ENCODE measurements at regions not wholly inside any gene's neighbourhood (a gene's known extent, or its start where the extent isn't known, plus 50 kb on each side); places are given as distances from the start of the nearest gene placed in this dataset.
A peak's percentile ranks its signal among the peaks of the same experiment; 100 is the strongest.

DNA sequence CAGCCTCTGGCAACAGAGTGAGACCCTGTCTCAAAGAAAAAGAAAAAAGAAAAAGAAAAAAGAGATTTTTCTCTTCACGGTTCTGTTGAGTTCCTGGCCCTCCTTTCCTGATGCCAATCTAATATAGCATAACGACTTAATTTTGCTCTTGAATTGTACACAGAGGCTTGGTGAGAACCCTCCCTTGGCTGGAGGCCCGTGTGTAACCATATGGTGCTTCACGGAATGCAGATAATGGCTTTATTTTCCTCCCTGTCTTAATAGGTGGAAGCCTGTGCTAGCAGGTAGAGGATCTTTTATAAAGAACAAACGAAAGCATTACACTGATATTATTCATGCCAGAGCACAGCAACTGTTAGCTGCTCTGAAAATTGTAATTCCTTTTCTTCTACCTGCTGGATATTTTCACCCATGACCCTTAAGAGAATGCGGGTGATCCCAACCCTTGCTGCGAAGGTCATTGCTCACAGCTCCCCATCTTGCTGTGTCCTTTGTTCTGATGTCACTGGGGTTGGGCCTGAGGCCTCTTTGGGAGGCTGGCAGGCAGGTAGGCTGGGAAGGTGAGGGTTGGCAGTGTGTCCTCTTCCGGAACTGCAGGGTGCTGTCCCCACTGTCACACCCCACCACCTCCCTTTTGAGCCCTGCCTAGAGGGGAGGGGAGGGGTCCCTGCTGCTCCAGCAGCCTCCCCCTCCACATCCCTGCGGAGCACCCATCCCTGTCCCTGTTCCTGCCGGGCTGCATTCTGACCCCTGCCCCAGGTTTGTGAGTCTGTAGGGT is 83.8 kb upstream of the STOX2 start:
- H3K27ac ChIP-seq (ENCODE audit: low read depth in 2 of 2, low read length in 2 of 2), result no peak overlapping the region
- intact Hi-C loops (cut with DNase I), result no loop called here
- FAIRE-seq (no peak), DNase-seq (no peak)
- TF ChIP-seq, protein P1, sequence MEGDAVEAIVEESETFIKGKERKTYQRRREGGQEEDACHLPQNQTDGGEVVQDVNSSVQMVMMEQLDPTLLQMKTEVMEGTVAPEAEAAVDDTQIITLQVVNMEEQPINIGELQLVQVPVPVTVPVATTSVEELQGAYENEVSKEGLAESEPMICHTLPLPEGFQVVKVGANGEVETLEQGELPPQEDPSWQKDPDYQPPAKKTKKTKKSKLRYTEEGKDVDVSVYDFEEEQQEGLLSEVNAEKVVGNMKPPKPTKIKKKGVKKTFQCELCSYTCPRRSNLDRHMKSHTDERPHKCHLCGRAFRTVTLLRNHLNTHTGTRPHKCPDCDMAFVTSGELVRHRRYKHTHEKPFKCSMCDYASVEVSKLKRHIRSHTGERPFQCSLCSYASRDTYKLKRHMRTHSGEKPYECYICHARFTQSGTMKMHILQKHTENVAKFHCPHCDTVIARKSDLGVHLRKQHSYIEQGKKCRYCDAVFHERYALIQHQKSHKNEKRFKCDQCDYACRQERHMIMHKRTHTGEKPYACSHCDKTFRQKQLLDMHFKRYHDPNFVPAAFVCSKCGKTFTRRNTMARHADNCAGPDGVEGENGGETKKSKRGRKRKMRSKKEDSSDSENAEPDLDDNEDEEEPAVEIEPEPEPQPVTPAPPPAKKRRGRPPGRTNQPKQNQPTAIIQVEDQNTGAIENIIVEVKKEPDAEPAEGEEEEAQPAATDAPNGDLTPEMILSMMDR (IDR thresholded peaks at IDR 0.05; ENCODE audit: borderline replicate concordance, extremely low read depth, insufficient read depth), result no peak
- H3K9ac ChIP-seq (ENCODE audit: low read length in 3 of 3), result no peak overlapping the region
- no peaks in the 10 kb centered on the region for H3K36me3 ChIP-seq (ENCODE audit: control insufficient read depth in 2 of 3, insufficient read depth in 3 of 3, low read length in 3 of 3)
- H3K9me3 ChIP-seq (ENCODE audit: control insufficient read depth in 2 of 3, insufficient read depth in 1 of 3, low read length in 3 of 3), result no peaks in the 10 kb centered on the region
- H3K4me1 ChIP-seq (ENCODE audit: control insufficient read depth in 2 of 3, insufficient read depth in 2 of 3, low read depth in 1 of 3, low read length in 3 of 3), result no peaks in the 10 kb centered on the region
- H3K27me3 ChIP-seq (ENCODE audit: control insufficient read depth, insufficient read depth, low read length), result no peaks in the 10 kb centered on the region
- H3K4me3 ChIP-seq (ENCODE audit: low read length in 3 of 3), result no peak overlapping the region

DNA sequence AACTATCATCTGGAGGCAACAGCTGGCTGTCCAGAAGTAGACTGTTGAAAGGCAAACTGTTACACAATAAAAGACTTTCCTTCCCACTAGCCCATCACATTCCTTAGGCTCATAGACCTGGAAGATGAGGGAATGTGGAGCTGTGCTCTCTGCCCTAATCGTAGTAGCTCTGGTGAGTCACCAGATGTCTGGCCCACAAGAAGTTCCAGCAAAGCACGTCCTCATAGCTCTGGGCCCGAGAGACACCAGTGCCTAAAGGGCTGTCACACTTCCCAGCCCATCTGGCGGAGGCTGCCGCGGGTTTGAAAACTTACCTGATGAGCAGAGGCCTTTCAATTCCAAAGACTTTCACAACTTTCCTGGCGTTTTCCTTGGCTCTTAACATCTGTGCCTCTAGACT is 81.7 kb upstream of the STOX2 start:
- H3K27me3 ChIP-seq (ENCODE audit: control insufficient read depth, insufficient read depth, low read length), result no peaks in the 10 kb centered on the region
- no peaks in the 10 kb centered on the region for H3K4me1 ChIP-seq (ENCODE audit: control insufficient read depth in 2 of 3, insufficient read depth in 2 of 3, low read depth in 1 of 3, low read length in 3 of 3)
- no peak overlapping the region for H3K4me3 ChIP-seq (ENCODE audit: low read length in 3 of 3)
- intact Hi-C loops (cut with DNase I), result no loop called here
- DNase-seq (peak in 1 of 5 donors; percentile 76), FAIRE-seq (no peak)
- TF ChIP-seq, protein P1 (IDR thresholded peaks at IDR 0.05; ENCODE audit: borderline replicate concordance, extremely low read depth, insufficient read depth), result no peak
- no peak overlapping the region for H3K27ac ChIP-seq (ENCODE audit: low read depth in 2 of 2, low read length in 2 of 2)
- H3K9ac ChIP-seq (ENCODE audit: low read length in 3 of 3), result no peak overlapping the region
- H3K36me3 ChIP-seq (ENCODE audit: control insufficient read depth in 2 of 3, insufficient read depth in 3 of 3, low read length in 3 of 3), result no peaks in the 10 kb centered on the region
- H3K9me3 ChIP-seq (ENCODE audit: control insufficient read depth in 2 of 3, insufficient read depth in 1 of 3, low read length in 3 of 3), result no peaks in the 10 kb centered on the region

DNA sequence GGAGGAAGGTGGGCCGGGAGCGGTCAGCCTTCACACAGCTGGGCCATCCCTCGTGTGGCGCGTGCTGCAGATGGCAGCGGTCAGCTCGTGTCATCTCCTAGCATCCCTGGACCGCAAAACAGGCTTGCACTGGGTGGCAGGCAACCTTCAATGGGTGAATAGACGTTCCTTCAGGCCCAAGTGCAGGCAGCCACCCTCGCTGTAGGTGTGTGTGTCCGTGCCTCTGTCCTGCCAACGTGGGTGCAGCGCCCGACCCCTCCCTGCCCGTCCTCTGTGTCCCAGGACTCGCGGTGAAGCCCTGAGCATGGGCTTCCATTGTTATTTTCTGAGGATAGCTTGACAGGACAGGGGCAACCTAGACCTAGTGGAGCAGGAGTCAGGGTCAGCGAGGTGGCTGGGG is 79.8 kb upstream of the STOX2 start:
- Histone ChIP-seq H3K9me3 (ENCODE audit: control insufficient read depth in 2 of 3, insufficient read depth in 1 of 3, low read length in 3 of 3) (no peaks in the 10 kb centered on the region), H3K27me3 (ENCODE audit: control insufficient read depth, insufficient read depth, low read length) (no peaks in the 10 kb centered on the region), H3K4me3 (ENCODE audit: low read length in 3 of 3) (no peak overlapping the region), H3K36me3 (ENCODE audit: control insufficient read depth in 2 of 3, insufficient read depth in 3 of 3, low read length in 3 of 3) (no peaks in the 10 kb centered on the region), H3K27ac (ENCODE audit: low read depth in 2 of 2, low read length in 2 of 2) (no peak overlapping the region), H3K9ac (ENCODE audit: low read length in 3 of 3) (no peak overlapping the region), H3K4me1 (ENCODE audit: control insufficient read depth in 2 of 3, insufficient read depth in 2 of 3, low read depth in 1 of 3, low read length in 3 of 3) (no peaks in the 10 kb centered on the region)
- TF ChIP-seq, protein P1 (IDR thresholded peaks at IDR 0.05; ENCODE audit: borderline replicate concordance, extremely low read depth, insufficient read depth), result no peak
- FAIRE-seq, result no peak
- intact Hi-C loops (cut with DNase I), result no loop called here
- DNase-seq, result no peak

DNA sequence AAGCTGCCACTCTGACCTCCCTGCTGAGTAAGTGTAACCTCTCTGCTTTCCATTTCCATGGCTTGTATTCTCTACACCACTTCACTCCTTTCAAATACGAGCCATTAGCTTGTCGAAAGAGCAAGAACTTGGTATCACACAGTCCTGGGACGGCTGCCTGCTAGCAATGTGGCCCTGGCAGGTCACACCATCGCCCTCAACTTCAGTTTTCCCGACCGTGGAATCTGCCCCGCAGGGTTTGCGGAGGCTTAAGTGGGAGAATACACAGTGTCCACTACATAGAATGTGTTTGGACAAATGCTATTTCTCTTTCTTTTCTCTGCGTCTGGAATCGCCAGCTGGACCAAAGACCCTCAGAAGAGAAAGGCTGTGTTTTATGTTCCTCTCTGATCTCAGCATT is 78.6 kb upstream of the STOX2 start:
- TF ChIP-seq, protein P1 (IDR thresholded peaks at IDR 0.05; ENCODE audit: borderline replicate concordance, extremely low read depth, insufficient read depth), result no peak
- intact Hi-C loops (cut with DNase I), result no loop called here
- no peak overlapping the region for H3K27ac ChIP-seq (ENCODE audit: low read depth in 2 of 2, low read length in 2 of 2)
- no peak overlapping the region for H3K9ac ChIP-seq (ENCODE audit: low read length in 3 of 3)
- H3K27me3 ChIP-seq (ENCODE audit: control insufficient read depth, insufficient read depth, low read length), result no peaks in the 10 kb centered on the region
- no peak overlapping the region for H3K4me3 ChIP-seq (ENCODE audit: low read length in 3 of 3)
- H3K36me3 ChIP-seq (ENCODE audit: control insufficient read depth in 2 of 3, insufficient read depth in 3 of 3, low read length in 3 of 3), result no peaks in the 10 kb centered on the region
- DNase-seq (no peak), FAIRE-seq (no peak)
- H3K4me1 ChIP-seq (ENCODE audit: control insufficient read depth in 2 of 3, insufficient read depth in 2 of 3, low read depth in 1 of 3, low read length in 3 of 3), result no peaks in the 10 kb centered on the region
- no peaks in the 10 kb centered on the region for H3K9me3 ChIP-seq (ENCODE audit: control insufficient read depth in 2 of 3, insufficient read depth in 1 of 3, low read length in 3 of 3)

Measured in kidney (tissue), 13 donors.